ENCODE measurements at regions not wholly inside any gene's neighbourhood (a gene's known extent, or its start where the extent isn't known, plus 50 kb on each side); places are given as distances from the start of the nearest gene placed in this dataset.
A peak's percentile ranks its signal among the peaks of the same experiment; 100 is the strongest.

DNA sequence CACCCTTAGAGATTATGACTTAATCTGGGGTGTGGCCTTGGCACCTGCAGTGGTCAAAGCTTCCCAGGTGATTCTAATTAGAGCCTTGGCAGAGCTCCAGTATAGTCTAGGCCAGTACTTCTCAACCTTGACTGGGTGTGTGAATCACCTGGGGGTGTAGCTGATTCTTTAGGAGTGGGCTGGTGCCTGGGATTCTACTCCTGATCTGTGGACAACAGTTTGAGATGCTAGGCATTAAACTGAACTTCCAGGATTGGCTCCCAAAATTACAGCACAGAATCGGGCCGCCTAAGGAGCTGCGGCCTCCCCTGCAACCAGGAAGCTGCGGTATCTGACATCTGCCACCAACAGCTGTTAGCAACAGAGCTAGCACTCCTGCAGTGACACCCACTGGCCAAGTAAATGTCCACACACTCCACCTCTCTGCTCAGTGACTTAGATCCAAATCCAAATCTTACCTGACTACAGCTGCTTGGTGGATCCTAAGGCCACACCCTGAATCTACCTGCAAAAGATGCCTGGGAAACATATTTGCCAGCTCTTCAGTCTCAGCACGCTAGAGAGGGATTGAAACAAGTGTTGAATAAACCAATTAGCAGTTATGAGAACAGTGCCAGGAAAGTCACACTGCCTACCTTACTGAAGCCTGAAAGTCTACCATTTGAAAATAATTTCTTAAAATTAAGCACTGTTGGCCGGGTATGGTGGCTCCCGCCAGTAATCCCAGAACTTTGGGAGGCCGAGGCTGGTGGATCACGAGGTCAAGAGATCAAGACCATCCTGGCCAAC is 126.7 kb downstream of the UNC5CL start:
- Histone ChIP-seq H3K9ac (replicated peaks; ENCODE audit: extremely low read depth, insufficient read depth, low read length) (no peak overlapping the region), H3K36me3 (ENCODE audit: control insufficient read depth in 2 of 2, extremely low read depth in 1 of 2, insufficient read depth in 2 of 2, low read length in 2 of 2) (no peaks in the 10 kb centered on the region), H3K4me3 (replicated peaks in 1 of 3; ENCODE audit: insufficient read depth in 1 of 3, low read depth in 1 of 3, low read length in 3 of 3) (no peak overlapping the region), H2AFZ (ENCODE audit: low read depth, low read length) (no peak overlapping the region), H3K79me2 (ENCODE audit: control insufficient read depth, insufficient read depth, low read length) (no peaks in the 10 kb centered on the region), H3K9me3 (replicated peaks; ENCODE audit: control insufficient read depth, insufficient read depth, low read length) (no peaks in the 10 kb centered on the region), H3K27ac (ENCODE audit: insufficient read depth, low read depth, low read length) (no peak overlapping the region), H3K4me1 (ENCODE audit: control insufficient read depth, extremely low read depth, insufficient read depth, low read length) (peaks cover 6% of the 10 kb centered on the region), H4K20me1 (replicated peaks; ENCODE audit: control insufficient read depth, extremely low read depth, insufficient read depth, low read length) (no peaks in the 10 kb centered on the region), H3K4me2 (ENCODE audit: insufficient read depth, low read length) (no peak overlapping the region), H3K27me3 (ENCODE audit: control insufficient read depth in 2 of 2, insufficient read depth in 2 of 2, low read length in 2 of 2) (peaks cover 0 to 3% of the 10 kb centered on the region in 2 experiments), H3K9me1 (replicated peaks; ENCODE audit: control insufficient read depth, extremely low read depth, insufficient read depth, low read length) (no peaks in the 10 kb centered on the region)
- no TSS peak for BruUV-seq (replicated peaks)
- ChIA-PET POLR2A (no interaction called here), CTCF (interaction anchor here (0.7 to 4.5 kb wide), 15 partner anchors 11 to 1047 kb away, joined by 3 to 35 read pairs (median 3); no protein-coding TSS in a partner anchor)
- FAIRE-seq (no peak), DNase-seq (ENCODE audit: low read depth, low spot score) (peak; percentile 34)
- intact Hi-C loops (cut with micrococcal nuclease) (loop anchor here (1.0 kb wide), 1 partner anchor 17 kb away; no protein-coding TSS in a partner anchor), dilution Hi-C loops (cut with MboI; ENCODE audit: extremely low pct_ligation_motif_present, low sequenced_read_pairs) (no loop called here)
- TF ChIP-seq GATA2 (IDR thresholded peaks at IDR 0.05; ENCODE audit: insufficient read depth, insufficient read length, low read depth, low read length), result no peak
- no peak for TF ChIP-seq POLR2AphosphoS5 (IDR thresholded peaks at IDR 0.05; ENCODE audit: insufficient read depth, low read depth, low read length)
- no peak for TF ChIP-seq MYC (IDR thresholded peaks at IDR 0.05; ENCODE audit: low read depth, low read length)
- TF ChIP-seq, protein P1, sequence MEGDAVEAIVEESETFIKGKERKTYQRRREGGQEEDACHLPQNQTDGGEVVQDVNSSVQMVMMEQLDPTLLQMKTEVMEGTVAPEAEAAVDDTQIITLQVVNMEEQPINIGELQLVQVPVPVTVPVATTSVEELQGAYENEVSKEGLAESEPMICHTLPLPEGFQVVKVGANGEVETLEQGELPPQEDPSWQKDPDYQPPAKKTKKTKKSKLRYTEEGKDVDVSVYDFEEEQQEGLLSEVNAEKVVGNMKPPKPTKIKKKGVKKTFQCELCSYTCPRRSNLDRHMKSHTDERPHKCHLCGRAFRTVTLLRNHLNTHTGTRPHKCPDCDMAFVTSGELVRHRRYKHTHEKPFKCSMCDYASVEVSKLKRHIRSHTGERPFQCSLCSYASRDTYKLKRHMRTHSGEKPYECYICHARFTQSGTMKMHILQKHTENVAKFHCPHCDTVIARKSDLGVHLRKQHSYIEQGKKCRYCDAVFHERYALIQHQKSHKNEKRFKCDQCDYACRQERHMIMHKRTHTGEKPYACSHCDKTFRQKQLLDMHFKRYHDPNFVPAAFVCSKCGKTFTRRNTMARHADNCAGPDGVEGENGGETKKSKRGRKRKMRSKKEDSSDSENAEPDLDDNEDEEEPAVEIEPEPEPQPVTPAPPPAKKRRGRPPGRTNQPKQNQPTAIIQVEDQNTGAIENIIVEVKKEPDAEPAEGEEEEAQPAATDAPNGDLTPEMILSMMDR (IDR thresholded peaks at IDR 0.05; ENCODE audit: extremely low read depth in 1 of 2, insufficient read depth in 1 of 2, low read depth in 1 of 2, low read length in 2 of 2), result peak; percentile 35 to 51
- no peak for TF ChIP-seq POLR2A (IDR thresholded peaks at IDR 0.05; ENCODE audit: low read depth, low read length)
- TF ChIP-seq FOS (IDR thresholded peaks at IDR 0.05; ENCODE audit: borderline replicate concordance, insufficient read depth, low read length), result no peak
- TF ChIP-seq JUN (IDR thresholded peaks at IDR 0.05; ENCODE audit: borderline replicate concordance, insufficient read depth, insufficient read length, low read depth), result no peak
